GM12892 (cell line): ENCODE measurements at regions not wholly inside any gene's neighbourhood (a gene's known extent, or its start where the extent isn't known, plus 50 kb on each side); places are given as distances from the start of the nearest gene placed in this dataset.

Experiments
- DNase-seq: peaks from one replicate; pipeline ENCODE4 v3.0.0; 2011; ENCODE audit not compliant: insufficient read length
- FAIRE-seq: peaks from 2 replicates; lab custom pipeline; 2011; peaks lifted over from hg19 to GRCh38; lab: Jason Lieb, UNC
- POLR2A ChIP-seq: IDR thresholded peaks from 2 replicates; pipeline ENCODE4 v1.6.1; 2011; ENCODE audit warnings: low read depth, low read length, control low read depth
- POLR2AphosphoS5 ChIP-seq: IDR thresholded peaks from 2 replicates; pipeline ENCODE4 v1.6.1; 2011; ENCODE audit warnings: low read depth, low read length, control low read depth
- TAF1 ChIP-seq: IDR thresholded peaks from 2 replicates; pipeline ENCODE4 v1.6.1; 2011; ENCODE audit warnings: low read depth, mild to moderate bottlenecking, control low read depth, low read length, borderline replicate concordance

- no peak for FAIRE-seq
- TF ChIP-seq POLR2A (no peak), TAF1 (no peak), POLR2AphosphoS5 (no peak)
- DNase-seq: no peak
These were observed 95.8 kb downstream of the ADAMTS15 start for GRCh38 chr11:130544266-130544665.

- DNase-seq (no peak), FAIRE-seq (no peak)
- TF ChIP-seq POLR2AphosphoS5: no peak
- no peak for TF ChIP-seq TAF1
- no peak for TF ChIP-seq POLR2A
These were observed 97.1 kb downstream of the ADAMTS15 start for GRCh38 chr11:130545449-130546072.

- TF ChIP-seq TAF1: no peak
- TF ChIP-seq POLR2A: no peak
- TF ChIP-seq POLR2AphosphoS5: no peak
- no peak for DNase-seq
- no peak for FAIRE-seq
These were observed 98.0 kb downstream of the ADAMTS15 start for GRCh38 chr11:130546438-130546837.

GRCh38 chr11:130546901-130547694, 98.7 kb downstream of the ADAMTS15 start:
- TF ChIP-seq POLR2A (no peak), TAF1 (no peak), POLR2AphosphoS5 (no peak)
- no peak for FAIRE-seq
- no peak for DNase-seq

DNA sequence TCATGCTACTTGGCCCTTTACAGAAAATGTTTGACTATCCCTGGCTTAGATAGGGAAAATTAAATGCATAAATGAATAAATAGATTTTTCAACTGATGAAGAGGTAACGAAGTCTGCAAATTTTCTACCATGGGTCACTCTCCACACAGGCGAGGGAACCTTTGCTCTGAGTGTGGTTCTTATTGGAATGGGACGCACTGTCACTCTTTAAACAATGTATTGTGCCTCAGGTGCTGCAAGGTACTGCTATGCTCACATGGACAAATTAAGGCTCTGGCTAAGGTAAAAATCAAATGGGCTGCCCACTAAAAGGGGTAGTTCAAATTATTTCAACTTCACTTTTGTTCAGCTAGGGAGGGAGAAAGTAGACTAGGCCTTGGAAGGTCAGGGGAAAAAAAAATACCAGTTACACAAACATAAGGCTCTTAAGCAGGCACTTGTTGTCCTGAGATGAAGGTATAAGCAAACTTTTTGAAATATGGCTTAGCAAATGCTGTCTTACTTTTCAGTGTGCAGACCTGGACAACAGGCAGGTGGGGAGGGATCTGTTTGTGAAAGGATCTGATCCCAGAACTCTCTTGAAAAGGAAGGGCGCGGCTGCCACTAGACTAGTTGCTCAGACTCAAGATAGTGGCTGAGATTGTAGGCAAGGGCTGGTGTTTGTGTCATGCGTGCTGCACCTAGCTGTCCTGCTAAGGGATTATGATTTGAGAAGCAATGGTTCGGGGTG, 99.5 kb downstream of the ADAMTS15 start:
- DNase-seq (no peak), FAIRE-seq (no peak)
- TF ChIP-seq TAF1: no peak
- no peak for TF ChIP-seq POLR2A
- no peak for TF ChIP-seq POLR2AphosphoS5

GRCh38 chr11:130548491-130548833, 100.0 kb downstream of the ADAMTS15 start:
- DNase-seq (no peak), FAIRE-seq (no peak)
- TF ChIP-seq TAF1 (no peak), POLR2AphosphoS5 (no peak), POLR2A (no peak)

- no peak for TF ChIP-seq POLR2AphosphoS5
- TF ChIP-seq TAF1: no peak
- no peak for TF ChIP-seq POLR2A
- DNase-seq: no peak
- no peak for FAIRE-seq
These were observed 101.1 kb downstream of the ADAMTS15 start for GRCh38 chr11:130549393-130549999.

GRCh38 chr11:130550150-130550549, 101.7 kb downstream of the ADAMTS15 start:
- DNase-seq: no peak
- no peak for TF ChIP-seq POLR2AphosphoS5
- TF ChIP-seq TAF1: no peak
- no peak for TF ChIP-seq POLR2A

DNA sequence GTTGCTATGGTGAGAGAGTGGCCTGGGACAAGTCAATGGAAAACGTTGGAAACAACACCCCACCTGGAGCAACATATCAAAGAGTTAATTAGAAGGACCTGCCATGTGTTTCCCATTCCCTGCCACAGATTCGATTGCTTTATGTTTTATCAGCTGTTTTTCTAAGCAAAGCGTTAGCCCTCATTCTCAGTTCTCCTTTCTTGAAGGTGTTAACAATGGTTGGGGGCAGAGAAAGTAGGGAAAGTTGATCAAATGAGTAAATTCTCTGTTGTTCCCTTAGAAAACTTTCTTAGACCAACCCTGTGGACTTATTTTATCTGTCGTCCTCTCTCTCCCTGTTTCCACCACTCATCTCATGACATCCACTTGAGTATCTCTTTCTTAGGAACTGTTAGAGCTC, 102.5 kb downstream of the ADAMTS15 start:
- TF ChIP-seq POLR2AphosphoS5 (no peak), POLR2A (no peak), TAF1 (no peak)
- FAIRE-seq (no peak), DNase-seq (no peak)

More at GRCh38 chr11:130550150-130550549, 101.7 kb downstream of the ADAMTS15 start:
- FAIRE-seq: no peak

DNA sequence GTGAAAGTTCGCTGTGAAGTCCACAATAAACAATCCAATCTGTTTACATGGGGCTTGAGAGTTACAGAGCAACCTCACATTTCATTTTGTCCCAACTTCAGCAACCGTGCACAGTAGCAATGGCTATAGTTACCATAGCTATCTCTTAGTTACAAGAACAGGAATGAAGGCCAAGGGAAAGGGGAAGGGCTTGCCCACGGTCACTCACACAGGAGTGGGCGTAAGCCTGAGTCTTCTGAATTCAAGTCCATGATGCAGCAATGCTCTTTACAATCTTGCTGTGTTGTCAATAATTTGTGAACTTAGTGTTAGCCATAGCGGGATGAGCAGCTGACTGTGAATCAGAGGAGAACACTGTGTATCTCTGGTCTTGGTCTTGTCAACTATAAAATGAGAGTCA, 102.9 kb downstream of the ADAMTS15 start:
- TF ChIP-seq POLR2A (no peak), TAF1 (no peak), POLR2AphosphoS5 (no peak)

GRCh38 chr11:130553306-130553705, 104.9 kb downstream of the ADAMTS15 start:
- TF ChIP-seq POLR2AphosphoS5 (no peak), POLR2A (no peak), TAF1 (no peak)
- FAIRE-seq (no peak), DNase-seq (no peak)

More for the DNA sequence above, 102.9 kb downstream of the ADAMTS15 start:
- DNase-seq (no peak), FAIRE-seq (peak; percentile 50)
